Type B pancreatic cell (in vitro differentiated cells): ENCODE measurements at regions not wholly inside any gene's neighbourhood (a gene's known extent, or its start where the extent isn't known, plus 50 kb on each side); places are given as distances from the start of the nearest gene placed in this dataset.

Experiments used
- DNase-seq: peaks from one replicate; pipeline ENCODE4 v3.0.0; 2021; ENCODE audit warnings: mixed read lengths; ENCODE audit not compliant: unreplicated experiment; ENCODE audit errors: extremely low spot score
- H3K27ac Mint-ChIP-seq: 2 replicates; pipeline ENCODE4 v1.8.0; 2021; ENCODE audit warnings: mild to moderate bottlenecking, mixed read lengths
- H3K27me3 Mint-ChIP-seq: 2 replicates; pipeline ENCODE4 v1.8.0; 2021; ENCODE audit warnings: mixed read lengths
- H3K36me3 Mint-ChIP-seq: 2 replicates; pipeline ENCODE4 v1.8.0; 2021; ENCODE audit warnings: mixed read lengths
- H3K4me1 Mint-ChIP-seq: one replicate; pipeline ENCODE4 v1.8.0; 2021; ENCODE audit warnings: mixed read lengths; ENCODE audit not compliant: unreplicated experiment
- H3K4me3 Mint-ChIP-seq: 2 replicates; pipeline ENCODE4 v1.8.0; 2021; ENCODE audit warnings: mild to moderate bottlenecking, mixed read lengths
- H3K9me3 Mint-ChIP-seq: 2 replicates; pipeline ENCODE4 v1.8.0; 2021; ENCODE audit warnings: mixed read lengths
- CTCF ChIP-seq: fragments of 200-600 bp; sonication (generic); conservative IDR thresholded peaks from 2 replicates; pipeline ENCODE4 v1.5.0; 2021; ENCODE audit warnings: antibody characterized with exemption, mild to moderate bottlenecking

- Mint-ChIP-seq H3K36me3 (no peaks in the 10 kb centered on the region), H3K4me3 (no peak overlapping the region), H3K9me3 (no peaks in the 10 kb centered on the region), H3K27me3 (no peaks in the 10 kb centered on the region), H3K27ac (no peak overlapping the region), H3K4me1 (peaks cover 9% of the 10 kb centered on the region)
- no peak for TF ChIP-seq CTCF
- no peak for DNase-seq
Measured at GRCh38 chr6:84906514-84906913, 142.1 kb upstream of the TBX18 start.

- TF ChIP-seq CTCF: no peak
- no peak overlapping the region for H3K27ac Mint-ChIP-seq
Measured at GRCh38 chr6:84905823-84906222, 141.4 kb upstream of the TBX18 start.

GRCh38 chr6:84902354-84902928, 138.0 kb upstream of the TBX18 start:
- Mint-ChIP-seq H3K4me3 (no peak overlapping the region), H3K4me1 (no peaks in the 10 kb centered on the region), H3K9me3 (no peaks in the 10 kb centered on the region), H3K27me3 (no peaks in the 10 kb centered on the region), H3K36me3 (no peaks in the 10 kb centered on the region), H3K27ac (no peak overlapping the region)
- no peak for DNase-seq
- TF ChIP-seq CTCF: no peak

More at GRCh38 chr6:84905823-84906222, 141.4 kb upstream of the TBX18 start:
- Mint-ChIP-seq H3K36me3 (no peaks in the 10 kb centered on the region), H3K9me3 (no peaks in the 10 kb centered on the region), H3K4me1 (peaks cover 2% of the 10 kb centered on the region), H3K4me3 (no peak overlapping the region), H3K27me3 (no peaks in the 10 kb centered on the region)
- no peak for DNase-seq

- no peak for TF ChIP-seq CTCF
- Mint-ChIP-seq H3K27ac (no peak overlapping the region), H3K36me3 (no peaks in the 10 kb centered on the region), H3K27me3 (no peaks in the 10 kb centered on the region), H3K4me1 (no peaks in the 10 kb centered on the region), H3K4me3 (no peak overlapping the region), H3K9me3 (no peaks in the 10 kb centered on the region)
- no peak for DNase-seq
Measured at GRCh38 chr6:84897988-84898594, 133.7 kb upstream of the TBX18 start.

- H3K4me1 Mint-ChIP-seq: no peaks in the 10 kb centered on the region
- DNase-seq: no peak
- H3K36me3 Mint-ChIP-seq: no peaks in the 10 kb centered on the region
- H3K27ac Mint-ChIP-seq: no peak overlapping the region
- no peaks in the 10 kb centered on the region for H3K27me3 Mint-ChIP-seq
- no peak for TF ChIP-seq CTCF
- no peaks in the 10 kb centered on the region for H3K9me3 Mint-ChIP-seq
- H3K4me3 Mint-ChIP-seq: no peak overlapping the region
Measured at GRCh38 chr6:84897011-84897410, 132.6 kb upstream of the TBX18 start.
